ENCODE measurements at regions not wholly inside any gene's neighbourhood (a gene's known extent, or its start where the extent isn't known, plus 50 kb on each side); places are given as distances from the start of the nearest gene placed in this dataset.

GRCh38 chr12:42916143-42916542 lies 326.6 kb upstream of the PRICKLE1 start:
- no peak overlapping the region for H3K18ac ChIP-seq (ENCODE audit: low read depth in 1 of 2, low read length in 2 of 2)
- no peak for DNase-seq
- no peak overlapping the region for H3K14ac ChIP-seq (ENCODE audit: low read length in 2 of 2)
- H2AFZ ChIP-seq (ENCODE audit: low read depth, low read length) = no peak overlapping the region
- no peak overlapping the region for H4K8ac ChIP-seq (ENCODE audit: low read length)
- no peak overlapping the region for H3K4me3 ChIP-seq (ENCODE audit: insufficient read depth in 1 of 2, low read depth in 1 of 2, low read length in 2 of 2)
- H3K27me3 ChIP-seq (ENCODE audit: control insufficient read depth in 1 of 2, insufficient read depth in 1 of 2, low read length in 2 of 2) = no peaks in the 10 kb centered on the region
- H3K4me2 ChIP-seq (ENCODE audit: low read length, poor library complexity, severe bottlenecking) = no peak overlapping the region
- no peak overlapping the region for H3K4ac ChIP-seq (ENCODE audit: low read depth in 1 of 2, low read length in 2 of 2)
- no peak overlapping the region for H3K23ac ChIP-seq (ENCODE audit: low read length in 2 of 2)
- H3K9ac ChIP-seq (ENCODE audit: low read length) = no peak overlapping the region
- H2AK5ac ChIP-seq (ENCODE audit: low read length, severe bottlenecking) = no peak overlapping the region
- H3K27ac ChIP-seq (ENCODE audit: low read length, poor library complexity, severe bottlenecking) = peak overlapping the region; percentile 67
- WGBS = 54% methylated on average over 1 of the region's 3 CpGs
- no peak overlapping the region for H2BK12ac ChIP-seq (ENCODE audit: low read length in 2 of 2)
- no peak overlapping the region for H2BK120ac ChIP-seq (ENCODE audit: low read depth, low read length)
- H3K79me1 ChIP-seq (replicated peaks; ENCODE audit: low read length, poor library complexity, severe bottlenecking) = no peaks in the 10 kb centered on the region
- H3K36me3 ChIP-seq (ENCODE audit: control insufficient read depth in 1 of 2, insufficient read depth in 2 of 2, low read depth in 1 of 2, low read length in 2 of 2) = no peaks in the 10 kb centered on the region
- no peak overlapping the region for H4K91ac ChIP-seq (ENCODE audit: low read length)
- no peak overlapping the region for H2BK15ac ChIP-seq (ENCODE audit: low read depth, poor library complexity, severe bottlenecking)
- H2BK5ac ChIP-seq (ENCODE audit: low read depth, low read length, poor library complexity, severe bottlenecking) = no peak overlapping the region
- no peaks in the 10 kb centered on the region for H3K9me3 ChIP-seq (ENCODE audit: control insufficient read depth, low read length)
- H3K4me1 ChIP-seq (ENCODE audit: control insufficient read depth, insufficient read depth, low read depth, low read length) = peaks cover 2% of the 10 kb centered on the region

- DNase-seq = no peak
- Histone ChIP-seq H3K36me3 (ENCODE audit: control insufficient read depth in 1 of 2, insufficient read depth in 2 of 2, low read depth in 1 of 2, low read length in 2 of 2) (no peaks in the 10 kb centered on the region), H3K14ac (ENCODE audit: low read length in 2 of 2) (no peak overlapping the region), H3K9me3 (ENCODE audit: control insufficient read depth, low read length) (no peaks in the 10 kb centered on the region), H3K9ac (ENCODE audit: low read length) (no peak overlapping the region), H3K27me3 (ENCODE audit: control insufficient read depth in 1 of 2, insufficient read depth in 1 of 2, low read length in 2 of 2) (no peaks in the 10 kb centered on the region), H4K8ac (ENCODE audit: low read length) (no peak overlapping the region), H2BK120ac (ENCODE audit: low read depth, low read length) (no peak overlapping the region), H2BK12ac (ENCODE audit: low read length in 2 of 2) (no peak overlapping the region), H3K4me2 (ENCODE audit: low read length, poor library complexity, severe bottlenecking) (no peak overlapping the region), H3K18ac (ENCODE audit: low read depth in 1 of 2, low read length in 2 of 2) (no peak overlapping the region), H4K91ac (ENCODE audit: low read length) (no peak overlapping the region), H2AK5ac (ENCODE audit: low read length, severe bottlenecking) (no peak overlapping the region), H3K23ac (ENCODE audit: low read length in 2 of 2) (no peak overlapping the region), H2BK15ac (ENCODE audit: low read depth, poor library complexity, severe bottlenecking) (no peak overlapping the region), H3K4me3 (ENCODE audit: insufficient read depth in 1 of 2, low read depth in 1 of 2, low read length in 2 of 2) (no peak overlapping the region), H2AFZ (ENCODE audit: low read depth, low read length) (no peak overlapping the region), H3K79me1 (replicated peaks; ENCODE audit: low read length, poor library complexity, severe bottlenecking) (no peaks in the 10 kb centered on the region), H3K4ac (ENCODE audit: low read depth in 1 of 2, low read length in 2 of 2) (no peak overlapping the region), H2BK5ac (ENCODE audit: low read depth, low read length, poor library complexity, severe bottlenecking) (no peak overlapping the region), H3K4me1 (ENCODE audit: control insufficient read depth, insufficient read depth, low read depth, low read length) (no peaks in the 10 kb centered on the region), H3K27ac (ENCODE audit: low read length, poor library complexity, severe bottlenecking) (peak overlapping the region; percentile 59)
- 94% methylated on average over 4 of the region's 4 CpGs for WGBS
Measured at GRCh38 chr12:42915426-42915825, 325.9 kb upstream of the PRICKLE1 start.

- WGBS = 100% methylated on average over 1 of the region's 1 CpG
- no peak overlapping the region for H3K4me2 ChIP-seq (ENCODE audit: low read length, poor library complexity, severe bottlenecking)
- H2AFZ ChIP-seq (ENCODE audit: low read depth, low read length) = no peak overlapping the region
Measured at GRCh38 chr12:42912367-42912766, 322.8 kb upstream of the PRICKLE1 start.

GRCh38 chr12:42910656-42911055 lies 321.1 kb upstream of the PRICKLE1 start:
- Histone ChIP-seq H2BK12ac (ENCODE audit: low read length in 2 of 2) (no peak overlapping the region), H3K27me3 (ENCODE audit: control insufficient read depth in 1 of 2, insufficient read depth in 1 of 2, low read length in 2 of 2) (no peaks in the 10 kb centered on the region), H2AK5ac (ENCODE audit: low read length, severe bottlenecking) (no peak overlapping the region), H4K8ac (ENCODE audit: low read length) (no peak overlapping the region), H3K14ac (ENCODE audit: low read length in 2 of 2) (no peak overlapping the region), H2BK15ac (ENCODE audit: low read depth, poor library complexity, severe bottlenecking) (no peak overlapping the region), H3K4me2 (ENCODE audit: low read length, poor library complexity, severe bottlenecking) (no peak overlapping the region), H3K4me3 (ENCODE audit: insufficient read depth in 1 of 2, low read depth in 1 of 2, low read length in 2 of 2) (no peak overlapping the region), H3K4me1 (ENCODE audit: control insufficient read depth, insufficient read depth, low read depth, low read length) (no peaks in the 10 kb centered on the region), H3K79me1 (replicated peaks; ENCODE audit: low read length, poor library complexity, severe bottlenecking) (no peaks in the 10 kb centered on the region), H3K27ac (ENCODE audit: low read length, poor library complexity, severe bottlenecking) (no peak overlapping the region), H2BK120ac (ENCODE audit: low read depth, low read length) (no peak overlapping the region), H3K4ac (ENCODE audit: low read depth in 1 of 2, low read length in 2 of 2) (no peak overlapping the region), H3K9me3 (ENCODE audit: control insufficient read depth, low read length) (peaks cover 3% of the 10 kb centered on the region), H3K36me3 (ENCODE audit: control insufficient read depth in 1 of 2, insufficient read depth in 2 of 2, low read depth in 1 of 2, low read length in 2 of 2) (no peaks in the 10 kb centered on the region), H4K91ac (ENCODE audit: low read length) (no peak overlapping the region), H2BK5ac (ENCODE audit: low read depth, low read length, poor library complexity, severe bottlenecking) (no peak overlapping the region), H3K23ac (ENCODE audit: low read length in 2 of 2) (no peak overlapping the region), H3K9ac (ENCODE audit: low read length) (no peak overlapping the region), H3K18ac (ENCODE audit: low read depth in 1 of 2, low read length in 2 of 2) (no peak overlapping the region), H2AFZ (ENCODE audit: low read depth, low read length) (no peak overlapping the region)
- 89% methylated on average over 6 of the region's 6 CpGs for WGBS
- no peak for DNase-seq

More at GRCh38 chr12:42912367-42912766, 322.8 kb upstream of the PRICKLE1 start:
- H3K27ac ChIP-seq (ENCODE audit: low read length, poor library complexity, severe bottlenecking) = no peak overlapping the region
- H3K23ac ChIP-seq (ENCODE audit: low read length in 2 of 2) = no peak overlapping the region
- no peak overlapping the region for H3K14ac ChIP-seq (ENCODE audit: low read length in 2 of 2)
- H2BK15ac ChIP-seq (ENCODE audit: low read depth, poor library complexity, severe bottlenecking) = no peak overlapping the region
- no peak overlapping the region for H3K18ac ChIP-seq (ENCODE audit: low read depth in 1 of 2, low read length in 2 of 2)
- no peak overlapping the region for H4K8ac ChIP-seq (ENCODE audit: low read length)
- no peaks in the 10 kb centered on the region for H3K4me1 ChIP-seq (ENCODE audit: control insufficient read depth, insufficient read depth, low read depth, low read length)
- H3K4ac ChIP-seq (ENCODE audit: low read depth in 1 of 2, low read length in 2 of 2) = no peak overlapping the region
- H4K91ac ChIP-seq (ENCODE audit: low read length) = no peak overlapping the region
- peaks cover 3% of the 10 kb centered on the region for H3K9me3 ChIP-seq (ENCODE audit: control insufficient read depth, low read length)
- H3K4me3 ChIP-seq (ENCODE audit: insufficient read depth in 1 of 2, low read depth in 1 of 2, low read length in 2 of 2) = no peak overlapping the region
- H3K79me1 ChIP-seq (replicated peaks; ENCODE audit: low read length, poor library complexity, severe bottlenecking) = no peaks in the 10 kb centered on the region
- no peak overlapping the region for H2AK5ac ChIP-seq (ENCODE audit: low read length, severe bottlenecking)
- H3K36me3 ChIP-seq (ENCODE audit: control insufficient read depth in 1 of 2, insufficient read depth in 2 of 2, low read depth in 1 of 2, low read length in 2 of 2) = no peaks in the 10 kb centered on the region
- H2BK5ac ChIP-seq (ENCODE audit: low read depth, low read length, poor library complexity, severe bottlenecking) = no peak overlapping the region
- no peak overlapping the region for H2BK120ac ChIP-seq (ENCODE audit: low read depth, low read length)
- H3K9ac ChIP-seq (ENCODE audit: low read length) = no peak overlapping the region
- H2BK12ac ChIP-seq (ENCODE audit: low read length in 2 of 2) = no peak overlapping the region
- no peaks in the 10 kb centered on the region for H3K27me3 ChIP-seq (ENCODE audit: control insufficient read depth in 1 of 2, insufficient read depth in 1 of 2, low read length in 2 of 2)
- DNase-seq = no peak
